ENCODE measurements at regions not wholly inside any gene's neighbourhood (a gene's known extent, or its start where the extent isn't known, plus 50 kb on each side); places are given as distances from the start of the nearest gene placed in this dataset.
"Not testable (repeated sequence)": the region's sequence is repeated elsewhere in the genome, so short reads cannot be mapped to it uniquely, and the experiment has no call there.

GRCh38 chr4:79563219-79563618 lies 155.2 kb upstream of the GK2 start:
- Histone ChIP-seq H3K4me3 (ENCODE audit: low read length) (no peak overlapping the region), H3K36me3 (ENCODE audit: control insufficient read depth, insufficient read depth, low read length) (no peaks in the 10 kb centered on the region), H3K9me3 (ENCODE audit: control insufficient read depth, low read depth, low read length) (no peaks in the 10 kb centered on the region), H3K27ac (ENCODE audit: low read length) (no peak overlapping the region), H3K27me3 (ENCODE audit: control insufficient read depth, insufficient read depth, low read length) (no peaks in the 10 kb centered on the region), H3K4me1 (ENCODE audit: control insufficient read depth, insufficient read depth, low read length) (no peaks in the 10 kb centered on the region)
- DNase-seq: no peak
- no CpG with 5 or more reads among the region's 1 CpG for WGBS (ENCODE audit: insufficient coverage, low lambda C conversion rate)

- Histone ChIP-seq H3K4me1 (ENCODE audit: control insufficient read depth, insufficient read depth, low read length) (no peaks in the 10 kb centered on the region), H3K27ac (ENCODE audit: low read length) (no peak overlapping the region), H3K36me3 (ENCODE audit: control insufficient read depth, insufficient read depth, low read length) (no peaks in the 10 kb centered on the region), H3K4me3 (ENCODE audit: low read length) (no peak overlapping the region), H3K27me3 (ENCODE audit: control insufficient read depth, insufficient read depth, low read length) (no peaks in the 10 kb centered on the region), H3K9me3 (ENCODE audit: control insufficient read depth, low read depth, low read length) (no peaks in the 10 kb centered on the region)
- WGBS (ENCODE audit: insufficient coverage, low lambda C conversion rate): no CpG with 5 or more reads among the region's 1 CpG
- DNase-seq: no peak
Observed at GRCh38 chr4:79561751-79562150, 153.7 kb upstream of the GK2 start.

GRCh38 chr4:79559398-79559797 lies 151.4 kb upstream of the GK2 start:
- H3K27ac ChIP-seq (ENCODE audit: low read length); H3K27me3 ChIP-seq (ENCODE audit: control insufficient read depth, insufficient read depth, low read length); H3K4me1 ChIP-seq (ENCODE audit: control insufficient read depth, insufficient read depth, low read length); H3K4me3 ChIP-seq (ENCODE audit: low read length); H3K36me3 ChIP-seq (ENCODE audit: control insufficient read depth, insufficient read depth, low read length); DNase-seq; H3K9me3 ChIP-seq (ENCODE audit: control insufficient read depth, low read depth, low read length): not testable (repeated sequence)
- no CpG with 5 or more reads among the region's 2 CpGs for WGBS (ENCODE audit: insufficient coverage, low lambda C conversion rate)

GRCh38 chr4:79552311-79552710 lies 144.3 kb upstream of the GK2 start:
- DNase-seq: no peak
- Histone ChIP-seq H3K27me3 (ENCODE audit: control insufficient read depth, insufficient read depth, low read length) (no peaks in the 10 kb centered on the region), H3K27ac (ENCODE audit: low read length) (no peak overlapping the region), H3K36me3 (ENCODE audit: control insufficient read depth, insufficient read depth, low read length) (no peaks in the 10 kb centered on the region), H3K4me3 (ENCODE audit: low read length) (no peak overlapping the region), H3K9me3 (ENCODE audit: control insufficient read depth, low read depth, low read length) (no peaks in the 10 kb centered on the region), H3K4me1 (ENCODE audit: control insufficient read depth, insufficient read depth, low read length) (no peaks in the 10 kb centered on the region)

GRCh38 chr4:79551555-79551954 lies 143.5 kb upstream of the GK2 start:
- 76% methylated on average over 3 of the region's 5 CpGs for WGBS (ENCODE audit: insufficient coverage, low lambda C conversion rate)

GRCh38 chr4:79547851-79548250 lies 139.8 kb upstream of the GK2 start:
- Histone ChIP-seq H3K9me3 (ENCODE audit: control insufficient read depth, low read depth, low read length) (no peaks in the 10 kb centered on the region), H3K27me3 (ENCODE audit: control insufficient read depth, insufficient read depth, low read length) (no peaks in the 10 kb centered on the region), H3K4me3 (ENCODE audit: low read length) (no peak overlapping the region), H3K4me1 (ENCODE audit: control insufficient read depth, insufficient read depth, low read length) (no peaks in the 10 kb centered on the region), H3K27ac (ENCODE audit: low read length) (no peak overlapping the region), H3K36me3 (ENCODE audit: control insufficient read depth, insufficient read depth, low read length) (no peaks in the 10 kb centered on the region)
- 56% methylated on average over 2 of the region's 3 CpGs for WGBS (ENCODE audit: insufficient coverage, low lambda C conversion rate)
- no peak for DNase-seq

More at GRCh38 chr4:79551555-79551954, 143.5 kb upstream of the GK2 start:
- Histone ChIP-seq H3K27me3 (ENCODE audit: control insufficient read depth, insufficient read depth, low read length) (no peaks in the 10 kb centered on the region), H3K4me3 (ENCODE audit: low read length) (no peak overlapping the region), H3K4me1 (ENCODE audit: control insufficient read depth, insufficient read depth, low read length) (no peaks in the 10 kb centered on the region), H3K9me3 (ENCODE audit: control insufficient read depth, low read depth, low read length) (no peaks in the 10 kb centered on the region), H3K36me3 (ENCODE audit: control insufficient read depth, insufficient read depth, low read length) (no peaks in the 10 kb centered on the region), H3K27ac (ENCODE audit: low read length) (no peak overlapping the region)
- DNase-seq: no peak

GRCh38 chr4:79545292-79545691 lies 137.3 kb upstream of the GK2 start:
- H3K4me1 ChIP-seq (ENCODE audit: control insufficient read depth, insufficient read depth, low read length); H3K27ac ChIP-seq (ENCODE audit: low read length); H3K4me3 ChIP-seq (ENCODE audit: low read length); H3K36me3 ChIP-seq (ENCODE audit: control insufficient read depth, insufficient read depth, low read length); DNase-seq; H3K27me3 ChIP-seq (ENCODE audit: control insufficient read depth, insufficient read depth, low read length); H3K9me3 ChIP-seq (ENCODE audit: control insufficient read depth, low read depth, low read length): not testable (repeated sequence)
- no CpG with 5 or more reads among the region's 1 CpG for whole genome bisulfite sequencing (ENCODE audit: insufficient coverage, low lambda C conversion rate)

GRCh38 chr4:79540143-79540542 lies 132.1 kb upstream of the GK2 start:
- no CpG with 5 or more reads among the region's 4 CpGs for WGBS (ENCODE audit: insufficient coverage, low lambda C conversion rate)
- H3K27me3 ChIP-seq (ENCODE audit: control insufficient read depth, insufficient read depth, low read length): no peaks in the 10 kb centered on the region

GRCh38 chr4:79535516-79535915 lies 127.5 kb upstream of the GK2 start:
- no peaks in the 10 kb centered on the region for H3K27me3 ChIP-seq (ENCODE audit: control insufficient read depth, insufficient read depth, low read length)
- H3K27ac ChIP-seq (ENCODE audit: low read length): no peak overlapping the region
- no peaks in the 10 kb centered on the region for H3K4me1 ChIP-seq (ENCODE audit: control insufficient read depth, insufficient read depth, low read length)
- DNase-seq: no peak
- no peaks in the 10 kb centered on the region for H3K9me3 ChIP-seq (ENCODE audit: control insufficient read depth, low read depth, low read length)
- no CpG with 5 or more reads among the region's 1 CpG for WGBS (ENCODE audit: insufficient coverage, low lambda C conversion rate)
- H3K4me3 ChIP-seq (ENCODE audit: low read length): no peak overlapping the region
- no peaks in the 10 kb centered on the region for H3K36me3 ChIP-seq (ENCODE audit: control insufficient read depth, insufficient read depth, low read length)

More at GRCh38 chr4:79540143-79540542, 132.1 kb upstream of the GK2 start:
- no peaks in the 10 kb centered on the region for H3K36me3 ChIP-seq (ENCODE audit: control insufficient read depth, insufficient read depth, low read length)
- no peaks in the 10 kb centered on the region for H3K9me3 ChIP-seq (ENCODE audit: control insufficient read depth, low read depth, low read length)
- H3K27ac ChIP-seq (ENCODE audit: low read length): no peak overlapping the region
- no peak overlapping the region for H3K4me3 ChIP-seq (ENCODE audit: low read length)
- no peaks in the 10 kb centered on the region for H3K4me1 ChIP-seq (ENCODE audit: control insufficient read depth, insufficient read depth, low read length)
- DNase-seq: no peak

- no peaks in the 10 kb centered on the region for H3K27me3 ChIP-seq (ENCODE audit: control insufficient read depth, insufficient read depth, low read length)
- H3K4me3 ChIP-seq (ENCODE audit: low read length): no peak overlapping the region
- H3K36me3 ChIP-seq (ENCODE audit: control insufficient read depth, insufficient read depth, low read length): no peaks in the 10 kb centered on the region
- no peaks in the 10 kb centered on the region for H3K4me1 ChIP-seq (ENCODE audit: control insufficient read depth, insufficient read depth, low read length)
- no peak overlapping the region for H3K27ac ChIP-seq (ENCODE audit: low read length)
- 57% methylated on average over 1 of the region's 3 CpGs for WGBS (ENCODE audit: insufficient coverage, low lambda C conversion rate)
- no peaks in the 10 kb centered on the region for H3K9me3 ChIP-seq (ENCODE audit: control insufficient read depth, low read depth, low read length)
- no peak for DNase-seq
Observed at GRCh38 chr4:79528241-79528706, 120.2 kb upstream of the GK2 start.

GRCh38 chr4:79526641-79527565 lies 118.9 kb upstream of the GK2 start:
- no peaks in the 10 kb centered on the region for H3K27me3 ChIP-seq (ENCODE audit: control insufficient read depth, insufficient read depth, low read length)
- H3K27ac ChIP-seq (ENCODE audit: low read length): no peak overlapping the region
- WGBS (ENCODE audit: insufficient coverage, low lambda C conversion rate): 100% methylated on average over 5 of the region's 15 CpGs
- no peaks in the 10 kb centered on the region for H3K36me3 ChIP-seq (ENCODE audit: control insufficient read depth, insufficient read depth, low read length)
- no peaks in the 10 kb centered on the region for H3K4me1 ChIP-seq (ENCODE audit: control insufficient read depth, insufficient read depth, low read length)
- no peaks in the 10 kb centered on the region for H3K9me3 ChIP-seq (ENCODE audit: control insufficient read depth, low read depth, low read length)
- no peak for DNase-seq
- no peak overlapping the region for H3K4me3 ChIP-seq (ENCODE audit: low read length)

Data from large intestine (tissue), 3 donors.